DND-41 (cell line): ENCODE measurements at regions not wholly inside any gene's neighbourhood (a gene's known extent, or its start where the extent isn't known, plus 50 kb on each side); places are given as distances from the start of the nearest gene placed in this dataset.

Experiments
- ATAC-seq: fragments of 200-7000 bp; cut with Tn5 transposase; 3 replicates; pipeline ENCODE4 v1.9.1; 2021; ENCODE audit warnings: low read depth; ENCODE audit not compliant: insufficient read depth
- DNase-seq: peaks from one replicate; pipeline ENCODE4 v3.0.0-alpha.2; 2020
- H2AFZ ChIP-seq: 2 replicates; pipeline ENCODE4 v1.6.0; 2012; ENCODE audit warnings: low read depth, low read length
- H3K27ac ChIP-seq: 2 replicates; pipeline ENCODE4 v1.5.1; 2012; ENCODE audit warnings: low read length, inconsistent platforms
- H3K27me3 ChIP-seq: fragments of 200-600 bp; sonication (generic); 2 replicates; pipeline ENCODE4 v1.6.0; 2012; ENCODE audit warnings: low read length, mild to moderate bottlenecking, inconsistent platforms; ENCODE audit not compliant: insufficient read depth, poor library complexity
- H3K36me3 ChIP-seq: 2 replicates; pipeline ENCODE4 v1.5.1; 2012; ENCODE audit warnings: low read length, inconsistent platforms; ENCODE audit not compliant: insufficient read depth
- H3K4me1 ChIP-seq: 2 replicates; pipeline ENCODE4 v1.5.1; 2012; ENCODE audit warnings: mild to moderate bottlenecking, low read length; ENCODE audit not compliant: insufficient read depth
- H3K4me2 ChIP-seq: 2 replicates; pipeline ENCODE4 v1.6.0; 2012; ENCODE audit warnings: mild to moderate bottlenecking, moderate library complexity, low read length, inconsistent platforms; ENCODE audit not compliant: insufficient read depth
- H3K4me3 ChIP-seq, 2 experiments: fragments of 200-600 bp in 1 of 2; shearing (Covaris generic) in 1 of 2; 2 replicates each; pipeline ENCODE4 v1.5.1; 2012 to 2016; ENCODE audit warnings: inconsistent platforms in 2 of 2, low read length in 2 of 2, mild to moderate bottlenecking in 2 of 2, low read depth in 1 of 2, moderate library complexity in 1 of 2
- H3K79me2 ChIP-seq: 2 replicates; pipeline ENCODE4 v1.6.0; 2012; ENCODE audit warnings: low read length, inconsistent platforms; ENCODE audit not compliant: insufficient read depth
- H3K9ac ChIP-seq: 2 replicates; pipeline ENCODE4 v1.6.0; 2012; ENCODE audit warnings: low read depth, mild to moderate bottlenecking, inconsistent platforms, low read length, moderate library complexity
- H3K9me3 ChIP-seq: 2 replicates; pipeline ENCODE4 v1.5.1; 2012; ENCODE audit warnings: low read length, moderate library complexity, mild to moderate bottlenecking, inconsistent platforms; ENCODE audit not compliant: insufficient read depth, severe bottlenecking
- H4K20me1 ChIP-seq: 2 replicates; pipeline ENCODE4 v1.6.0; 2012; ENCODE audit warnings: low read length; ENCODE audit not compliant: insufficient read depth
- CTCF ChIP-seq: IDR thresholded peaks from 2 replicates; pipeline ENCODE4 v1.5.1; 2012; ENCODE audit warnings: borderline replicate concordance, low read length, moderate library complexity, mild to moderate bottlenecking; ENCODE audit not compliant: poor library complexity, severe bottlenecking; ENCODE audit errors: extremely low read depth
- EZH2 ChIP-seq: IDR thresholded peaks from 3 replicates; pipeline ENCODE4 v1.6.1; 2012; ENCODE audit warnings: borderline replicate concordance, low read depth, mild to moderate bottlenecking, moderate library complexity, low read length, inconsistent platforms; ENCODE audit not compliant: severe bottlenecking

- Histone ChIP-seq H3K27ac (no peak overlapping the region), H3K4me1 (no peaks in the 10 kb centered on the region), H3K27me3 (no peaks in the 10 kb centered on the region), H3K4me2 (no peak overlapping the region), H3K79me2 (no peaks in the 10 kb centered on the region), H3K36me3 (no peaks in the 10 kb centered on the region), H2AFZ (no peak overlapping the region), H4K20me1 (no peaks in the 10 kb centered on the region), H3K9ac (no peak overlapping the region), H3K4me3 (no peak overlapping the region), H3K9me3 (no peaks in the 10 kb centered on the region)
- no peak for ATAC-seq
- no peak for DNase-seq
- TF ChIP-seq EZH2 (no peak), CTCF (no peak)
Measured at GRCh38 chr5:52255308-52255707, 532.4 kb upstream of the ITGA1 start.

- Histone ChIP-seq H3K36me3 (no peaks in the 10 kb centered on the region), H3K79me2 (no peaks in the 10 kb centered on the region), H3K9ac (no peak overlapping the region), H3K27me3 (no peaks in the 10 kb centered on the region), H3K4me3 (no peak overlapping the region), H3K4me2 (no peak overlapping the region), H3K9me3 (no peaks in the 10 kb centered on the region), H3K4me1 (no peaks in the 10 kb centered on the region), H4K20me1 (no peaks in the 10 kb centered on the region), H2AFZ (no peak overlapping the region), H3K27ac (no peak overlapping the region)
- no peak for DNase-seq
- no peak for TF ChIP-seq CTCF
- TF ChIP-seq EZH2, result no peak
- no peak for ATAC-seq
Measured at GRCh38 chr5:52262844-52263243, 524.9 kb upstream of the ITGA1 start.

- Histone ChIP-seq H3K79me2 (no peaks in the 10 kb centered on the region), H3K4me2 (peak overlapping the region; percentile 26; the same call in 1 of the 2 replicates), H3K9me3 (no peaks in the 10 kb centered on the region), H2AFZ (peak overlapping the region; percentile 57; the same call in 1 of the 2 replicates), H3K27ac (no peak overlapping the region; the same call in 1 of the 2 replicates), H3K4me1 (peaks cover 5% of the 10 kb centered on the region), H3K36me3 (no peaks in the 10 kb centered on the region), H4K20me1 (no peaks in the 10 kb centered on the region), H3K27me3 (no peaks in the 10 kb centered on the region), H3K9ac (no peak overlapping the region), H3K4me3 (no peak overlapping the region)
- ATAC-seq, result peak; percentile 58
- no peak for DNase-seq
- TF ChIP-seq CTCF (no peak), EZH2 (no peak)
Measured at GRCh38 chr5:52269401-52269800, 518.3 kb upstream of the ITGA1 start.

GRCh38 chr5:52269859-52270258 lies 517.9 kb upstream of the ITGA1 start:
- no peaks in the 10 kb centered on the region for H3K9me3 ChIP-seq
- H3K9ac ChIP-seq, result no peak overlapping the region
- DNase-seq (peak; percentile 35), ATAC-seq (peak; percentile 84)
- peak overlapping the region; percentile 57; the same call in 1 of the 2 replicates for H2AFZ ChIP-seq
- no peak overlapping the region for H3K27ac ChIP-seq
- peaks cover 5% of the 10 kb centered on the region for H3K4me1 ChIP-seq
- H3K27me3 ChIP-seq, result no peaks in the 10 kb centered on the region
- no peak for TF ChIP-seq CTCF
- no peak for TF ChIP-seq EZH2
- H3K36me3 ChIP-seq, result no peaks in the 10 kb centered on the region
- H4K20me1 ChIP-seq, result no peaks in the 10 kb centered on the region
- H3K79me2 ChIP-seq, result no peaks in the 10 kb centered on the region
- H3K4me2 ChIP-seq, result peak overlapping the region; percentile 26; the same call in 1 of the 2 replicates
- no peak overlapping the region for H3K4me3 ChIP-seq
